Right ventricle myocardium superior (tissue), 1 donor: ENCODE measurements at regions not wholly inside any gene's neighbourhood (a gene's known extent, or its start where the extent isn't known, plus 50 kb on each side); places are given as distances from the start of the nearest gene placed in this dataset.
A peak's percentile ranks its signal among the peaks of the same experiment; 100 is the strongest.

Experiments used
- ATAC-seq: fragments of 200-7000 bp; cut with Tn5 transposase; one replicate; pipeline ENCODE4 v1.9.1; 2020; ENCODE audit warnings: mild to moderate bottlenecking; ENCODE audit not compliant: poor library complexity
- DNase-seq: peaks from one replicate; pipeline ENCODE4 v3.0.0-alpha.2; 2020
- intact Hi-C: fragments of 100-400 bp; cut with DNase I; formaldehyde crosslinking; loops from one replicate; pipeline ENCODE4 v1.11.2; 2022
- donor health status: DM: no; HTN: yes; CAD: no; lungs with severe emphysema.

DNA sequence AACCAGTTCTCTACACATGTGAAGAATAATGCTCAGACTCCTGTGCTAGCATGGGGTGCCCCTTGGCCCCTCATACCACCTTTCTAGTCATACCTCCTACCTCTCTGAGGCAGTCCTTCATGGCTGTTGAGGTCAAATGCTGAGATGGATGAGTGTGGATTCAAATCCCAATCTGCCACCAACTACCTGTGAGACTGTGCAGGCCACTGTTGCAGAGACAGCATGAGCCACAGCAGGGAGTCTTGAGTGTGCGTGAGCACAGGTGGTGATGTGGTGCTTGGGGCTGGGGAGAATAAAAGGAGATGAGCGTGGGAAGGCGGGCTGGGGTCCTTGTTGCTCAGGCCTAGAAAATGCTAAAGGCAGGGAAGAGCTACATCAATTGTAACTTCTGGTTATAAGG is 218.0 kb upstream of the E2F8 start:
- DNase-seq (no peak), ATAC-seq (no peak)
- intact Hi-C loops, result no loop called here

DNA sequence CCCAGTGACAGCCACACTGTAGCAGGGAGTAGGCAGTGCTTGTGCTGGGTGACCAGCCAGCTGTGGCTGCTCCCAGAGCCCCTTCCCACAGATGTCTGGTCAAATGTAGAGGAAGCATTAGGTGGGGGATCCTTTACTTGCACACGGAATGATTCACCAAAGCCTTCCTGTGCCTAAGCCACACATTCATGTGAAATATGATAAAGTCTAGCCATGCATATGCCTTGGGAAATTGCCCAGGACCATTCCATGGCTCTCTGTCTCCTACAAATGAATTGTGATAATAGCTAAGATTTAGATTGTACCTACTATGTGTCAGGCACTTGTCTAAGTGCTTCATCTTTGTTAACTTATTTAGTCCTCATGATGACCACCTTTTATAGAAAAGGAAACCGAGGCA is 217.5 kb upstream of the E2F8 start:
- intact Hi-C loops, result no loop called here
- DNase-seq, result no peak
- ATAC-seq, result no peak

DNA sequence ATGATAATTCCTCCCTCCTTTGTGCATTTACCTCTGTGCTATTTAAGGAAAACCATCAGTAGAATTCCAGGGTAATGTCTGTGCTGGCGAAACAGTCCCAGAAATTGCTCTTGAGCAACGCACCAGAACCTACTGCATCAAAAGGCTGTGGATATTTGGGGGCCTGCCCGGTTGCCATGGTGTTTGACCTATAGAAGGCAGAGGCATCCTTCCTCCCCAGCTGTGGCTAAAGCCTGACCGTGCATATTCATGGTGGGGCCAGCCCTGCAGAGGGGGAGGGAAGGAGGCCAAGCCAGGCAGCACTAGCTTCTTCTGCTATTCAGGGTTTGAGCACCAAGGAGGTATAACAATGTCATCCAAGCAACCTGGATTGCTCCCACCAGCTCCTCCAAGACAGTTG is 215.0 kb upstream of the E2F8 start:
- DNase-seq (peak; percentile 77), ATAC-seq (peak; percentile 57)
- intact Hi-C loops, result no loop called here

DNA sequence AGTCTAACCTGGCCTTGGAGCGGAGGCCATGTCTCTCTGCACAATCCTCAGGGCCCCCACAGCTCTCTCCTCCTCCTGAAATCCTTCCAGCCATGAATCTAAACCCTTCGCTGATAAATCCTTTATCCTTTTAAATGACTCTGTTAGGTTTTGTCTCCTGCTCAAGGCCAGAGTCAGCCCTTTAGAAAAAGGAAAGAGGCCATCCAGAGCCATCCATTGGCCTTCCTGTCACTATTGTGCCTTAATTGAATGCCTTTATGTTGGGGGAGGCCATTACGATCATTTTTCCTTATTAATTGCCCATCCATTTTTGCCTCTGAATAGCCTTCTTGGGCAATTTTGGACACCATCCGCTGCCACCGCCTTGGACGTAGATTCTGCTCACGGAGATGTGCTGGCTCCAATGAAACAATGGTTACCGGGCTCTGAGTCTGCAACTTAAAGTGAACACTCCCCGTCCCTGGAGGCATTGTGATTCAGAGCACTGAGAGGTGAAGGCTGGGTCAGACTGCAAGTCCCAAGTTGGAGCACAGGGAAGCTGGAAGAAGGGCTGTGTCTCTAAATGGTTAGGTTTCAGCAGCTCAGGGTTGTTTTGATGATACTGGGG is 213.0 kb upstream of the E2F8 start:
- DNase-seq, result no peak
- ATAC-seq, result no peak
- intact Hi-C loops, result no loop called here

DNA sequence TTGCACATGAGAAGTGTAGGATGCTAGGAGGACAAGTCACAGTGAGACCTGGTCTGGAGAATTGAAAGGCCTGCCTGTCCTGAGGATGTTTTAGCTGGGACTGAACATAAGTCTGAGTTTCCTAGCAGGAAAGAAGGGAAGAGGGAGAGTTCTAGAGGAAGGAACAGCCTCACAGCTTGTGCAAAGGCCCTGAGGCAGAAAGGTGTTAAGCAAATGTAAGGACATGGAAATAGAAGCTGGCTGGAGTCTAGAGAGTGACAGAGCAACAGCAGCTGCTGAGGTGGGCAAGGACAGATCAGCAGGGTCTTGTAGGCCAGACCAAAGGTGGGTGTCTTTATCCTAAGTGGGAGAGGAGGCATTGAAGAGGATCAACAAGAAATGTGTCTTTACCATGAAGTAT is 210.9 kb upstream of the E2F8 start:
- intact Hi-C loops, result no loop called here
- ATAC-seq, result no peak
- no peak for DNase-seq

DNA sequence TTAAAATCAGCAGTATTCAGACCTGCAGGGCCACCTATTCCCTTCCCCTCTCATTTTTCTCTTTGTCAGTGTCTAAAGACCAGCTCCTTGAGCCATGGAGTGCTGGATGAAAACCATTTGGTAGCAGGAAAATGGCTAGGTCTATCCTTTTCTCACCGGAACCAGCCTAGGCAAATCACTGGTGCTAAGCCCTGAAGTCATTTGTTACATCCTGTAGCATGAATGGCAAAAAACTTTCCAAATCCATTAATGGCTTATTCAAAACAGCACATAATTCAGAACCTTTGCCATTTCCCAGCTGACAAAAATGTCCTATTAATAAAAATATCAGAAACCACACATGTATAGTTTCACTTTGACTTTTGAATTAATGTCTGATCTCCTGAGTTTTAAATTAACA is 209.5 kb upstream of the E2F8 start:
- DNase-seq (no peak), ATAC-seq (no peak)
- intact Hi-C loops, result no loop called here

DNA sequence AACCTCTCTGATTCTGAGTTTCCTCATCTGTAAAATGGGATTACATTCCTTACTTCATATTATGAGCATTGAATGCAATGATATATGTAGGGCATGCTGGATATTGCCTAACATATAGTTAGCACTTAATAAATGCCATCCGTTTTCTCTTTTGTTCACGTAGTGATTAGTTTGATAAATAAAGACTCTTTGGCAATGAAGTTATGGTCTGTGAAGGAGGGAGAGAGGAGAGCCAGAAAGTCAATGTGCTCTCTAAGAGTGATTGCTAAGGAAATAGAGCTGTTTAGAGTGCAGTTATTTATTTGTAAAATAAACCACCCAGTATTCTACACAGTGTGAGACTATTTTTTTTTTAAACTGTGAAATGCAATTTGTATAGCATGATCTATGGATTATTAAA is 207.9 kb upstream of the E2F8 start:
- DNase-seq (no peak), ATAC-seq (no peak)
- intact Hi-C loops, result no loop called here

DNA sequence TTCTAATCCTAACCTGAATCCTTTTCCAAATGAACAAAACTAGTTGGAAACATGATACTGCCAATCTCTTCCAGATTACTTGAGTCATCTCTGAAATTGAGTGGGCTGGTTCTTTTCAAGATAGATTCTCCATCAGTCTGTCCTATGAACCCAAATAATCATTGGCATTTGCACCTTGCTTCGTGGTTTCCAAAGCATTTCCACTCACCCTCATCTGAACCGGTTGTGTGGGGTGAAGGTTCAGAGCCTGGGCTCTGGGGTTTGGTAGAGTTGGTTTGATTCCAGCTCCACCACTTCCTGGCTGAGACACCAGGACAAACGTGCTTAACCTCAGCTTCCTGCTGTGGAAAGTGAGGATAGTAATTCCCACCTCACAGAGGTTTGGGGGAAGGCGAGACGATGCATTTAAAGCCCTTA is 206.4 kb upstream of the E2F8 start:
- intact Hi-C loops, result no loop called here
- DNase-seq, result no peak
- ATAC-seq, result no peak

DNA sequence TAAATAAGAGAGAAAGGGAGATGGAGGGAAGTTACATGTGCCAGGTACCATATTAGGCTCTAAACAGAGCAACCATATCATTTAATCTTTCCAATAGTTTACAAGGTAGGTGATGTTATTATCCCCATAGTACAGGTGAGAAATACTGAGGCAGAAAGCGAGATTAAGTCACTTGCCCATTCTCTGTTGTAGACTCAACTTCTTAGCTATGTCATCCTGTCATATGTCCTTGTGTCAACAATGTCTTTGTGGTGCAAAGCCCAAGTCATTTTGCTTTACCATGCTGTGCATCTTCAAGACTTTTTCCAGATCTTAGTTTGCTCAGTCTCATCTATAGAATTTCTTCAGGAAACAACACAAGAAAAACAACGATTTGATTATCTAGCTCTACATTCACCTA is 205.0 kb upstream of the E2F8 start:
- DNase-seq (no peak), ATAC-seq (no peak)
- intact Hi-C loops, result no loop called here

DNA sequence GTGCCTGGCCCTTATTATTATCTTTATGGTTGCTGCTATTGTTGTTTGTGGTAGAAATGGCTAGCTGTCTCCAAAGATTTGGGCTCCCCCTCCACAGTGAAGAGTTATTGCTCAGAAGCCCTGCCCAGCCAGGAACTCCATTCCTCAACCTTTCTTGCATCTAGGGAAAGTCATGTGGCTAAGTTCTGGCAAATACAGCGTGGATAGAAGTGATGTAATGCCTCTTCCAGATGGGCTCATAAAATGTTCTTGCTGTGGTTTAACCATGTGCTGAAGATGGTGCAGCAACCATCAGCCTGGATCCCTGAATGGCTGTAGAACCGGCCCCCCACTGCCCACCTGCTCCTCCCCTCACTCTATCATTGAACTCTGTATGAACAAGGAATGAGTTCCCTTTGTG is 203.5 kb upstream of the E2F8 start:
- ATAC-seq, result no peak
- intact Hi-C loops, result no loop called here

DNA sequence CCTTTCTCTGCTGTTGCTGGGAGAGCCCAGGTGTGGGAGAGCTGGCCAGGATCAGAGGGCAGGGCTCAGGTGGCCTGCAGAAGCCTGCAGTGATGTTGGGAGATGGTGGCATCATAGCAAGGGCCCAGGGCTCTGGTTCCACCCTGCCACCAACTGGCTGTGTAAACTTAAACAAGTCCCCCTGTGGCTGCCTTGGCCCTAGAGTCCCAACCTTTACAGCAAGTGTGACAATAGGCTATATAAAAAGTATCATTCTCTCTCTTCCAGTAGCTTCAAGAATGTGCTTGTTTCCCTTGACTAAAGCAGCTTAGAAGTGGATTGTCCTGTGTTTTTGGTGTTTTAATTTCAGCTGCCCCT is 201.8 kb upstream of the E2F8 start:
- ATAC-seq (no peak), DNase-seq (no peak)
- intact Hi-C loops, result no loop called here

More for the DNA sequence above, 203.5 kb upstream of the E2F8 start:
- no peak for DNase-seq

DNA sequence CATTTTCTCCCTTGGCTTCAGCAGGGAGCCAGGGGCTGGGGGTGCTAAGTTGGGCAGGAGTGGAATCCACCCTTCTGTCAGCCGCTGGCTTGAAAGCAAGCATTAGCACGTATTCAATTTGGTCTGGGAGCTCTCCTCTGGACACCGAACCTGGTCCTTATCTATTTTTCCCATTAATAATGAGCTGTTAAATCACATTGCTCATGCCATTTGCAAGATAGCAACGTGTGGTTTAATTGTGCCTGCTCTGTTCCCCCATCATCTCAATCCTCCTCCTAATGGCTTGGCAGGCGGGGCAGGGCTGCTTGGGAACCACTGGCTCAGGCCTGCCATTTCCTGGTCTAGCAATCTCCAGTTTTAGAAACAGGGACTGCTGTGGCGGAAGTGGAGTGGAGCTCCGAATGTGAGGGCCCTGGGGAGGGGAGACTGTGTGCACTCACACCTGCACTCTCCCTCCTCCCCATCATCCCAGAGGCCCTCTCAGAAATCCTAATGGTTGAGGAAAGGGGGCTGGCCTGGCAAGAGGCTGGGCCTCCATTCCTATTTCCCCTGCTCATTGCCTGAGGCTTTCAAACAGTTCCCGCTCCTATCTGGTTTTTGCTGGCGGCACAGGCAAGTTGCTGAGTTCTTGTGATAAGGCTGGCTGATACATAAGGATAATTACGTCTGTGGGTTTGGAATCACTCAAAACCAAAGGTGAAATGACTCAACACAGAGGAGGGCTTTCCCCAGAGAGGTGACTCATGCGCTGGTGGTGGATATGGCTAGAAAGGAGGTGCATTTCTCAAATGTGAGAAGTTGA is 201.2 kb upstream of the E2F8 start:
- ATAC-seq, result peak; percentile 85
- DNase-seq, result peak; percentile 47
- intact Hi-C loops, result no loop called here

DNA sequence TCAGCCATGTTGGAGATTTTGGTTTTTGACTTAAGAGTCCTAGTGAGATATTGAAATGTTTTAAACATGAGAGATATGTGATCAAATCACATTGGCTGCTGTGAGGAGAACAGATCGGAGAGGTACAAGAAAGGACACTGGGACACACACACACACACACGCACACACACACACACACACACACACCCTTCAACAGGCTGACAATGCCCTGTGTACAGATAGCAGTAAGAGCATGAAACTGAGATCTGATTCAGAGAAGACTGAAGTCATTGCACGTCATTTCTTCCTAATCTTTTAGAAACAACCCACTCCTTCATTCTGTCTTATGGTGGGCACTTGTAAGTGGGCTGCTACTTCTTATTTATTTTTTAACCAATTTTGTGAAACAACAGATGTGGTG is 200.5 kb upstream of the E2F8 start:
- intact Hi-C loops, result no loop called here
- no peak for ATAC-seq
- DNase-seq, result no peak

DNA sequence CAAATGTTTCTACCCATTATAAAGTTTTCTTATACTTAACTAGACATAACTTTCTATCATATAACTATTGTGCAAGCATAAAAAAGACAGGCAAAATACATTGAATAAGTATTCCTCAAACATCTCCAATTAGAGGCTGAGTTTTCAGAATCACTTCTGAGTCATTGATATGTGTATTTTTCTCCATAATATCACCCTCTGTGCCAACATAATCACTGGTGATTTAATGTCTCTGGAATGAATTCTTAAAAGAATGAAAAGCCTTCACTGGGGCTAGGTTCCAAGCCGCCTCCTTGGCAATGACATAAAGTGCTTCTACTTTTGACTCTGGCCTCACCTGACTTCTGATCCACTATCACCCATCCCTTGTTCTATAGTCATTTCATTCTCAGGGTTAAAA is 197.0 kb upstream of the E2F8 start:
- no peak for DNase-seq
- intact Hi-C loops, result no loop called here
- no peak for ATAC-seq

DNA sequence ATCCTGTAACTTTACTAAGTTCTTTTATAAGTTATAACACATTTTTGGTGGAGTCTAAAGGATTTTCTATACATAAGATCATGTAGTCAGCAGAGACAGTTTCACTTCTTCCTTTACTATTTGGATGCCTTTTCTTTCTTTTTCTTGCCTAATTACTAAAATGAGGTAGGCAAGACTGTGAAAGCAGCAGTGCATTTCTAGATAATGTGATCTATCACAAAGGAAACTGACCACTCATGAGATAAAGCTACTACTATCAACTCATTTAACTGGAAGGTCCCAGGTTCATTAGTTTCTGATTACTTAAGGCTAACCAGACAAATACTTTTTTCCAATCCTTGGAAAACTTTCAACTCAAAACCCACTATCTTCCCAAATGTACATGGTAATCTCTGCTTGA is 196.2 kb upstream of the E2F8 start:
- intact Hi-C loops, result no loop called here
- DNase-seq, result no peak
- no peak for ATAC-seq

DNA sequence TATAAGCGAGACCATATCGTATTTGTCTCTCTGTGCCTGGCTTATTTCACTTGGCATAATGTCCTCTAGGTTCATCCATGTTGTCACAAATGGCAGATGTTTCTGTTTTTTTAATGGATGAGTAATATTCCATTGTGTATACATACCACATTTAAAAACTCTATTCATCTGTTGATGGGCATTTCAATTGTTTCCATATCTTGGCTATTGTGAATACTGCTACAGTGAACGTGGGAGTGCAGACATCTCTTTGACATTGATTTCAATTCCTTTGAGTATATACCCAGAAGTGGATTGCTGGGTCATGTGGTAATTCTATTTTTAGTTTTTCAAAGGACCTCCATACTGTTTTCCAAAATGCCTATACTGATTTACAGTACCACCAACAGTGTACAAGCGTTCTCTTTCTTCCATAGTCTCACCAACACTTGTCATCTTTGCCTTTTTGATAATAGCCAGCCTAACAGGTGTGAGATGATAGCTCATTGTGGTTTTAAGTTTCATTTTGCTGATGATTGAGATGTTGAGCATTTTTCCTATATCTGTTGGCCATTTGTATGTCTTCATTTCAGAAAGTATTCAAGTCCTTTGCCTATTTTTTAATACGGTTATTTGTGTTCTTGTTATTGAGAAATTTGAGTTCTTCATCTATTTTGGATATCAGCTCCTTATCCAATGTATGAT is 194.7 kb upstream of the E2F8 start:
- intact Hi-C loops, result no loop called here
- DNase-seq, result no peak
- no peak for ATAC-seq

DNA sequence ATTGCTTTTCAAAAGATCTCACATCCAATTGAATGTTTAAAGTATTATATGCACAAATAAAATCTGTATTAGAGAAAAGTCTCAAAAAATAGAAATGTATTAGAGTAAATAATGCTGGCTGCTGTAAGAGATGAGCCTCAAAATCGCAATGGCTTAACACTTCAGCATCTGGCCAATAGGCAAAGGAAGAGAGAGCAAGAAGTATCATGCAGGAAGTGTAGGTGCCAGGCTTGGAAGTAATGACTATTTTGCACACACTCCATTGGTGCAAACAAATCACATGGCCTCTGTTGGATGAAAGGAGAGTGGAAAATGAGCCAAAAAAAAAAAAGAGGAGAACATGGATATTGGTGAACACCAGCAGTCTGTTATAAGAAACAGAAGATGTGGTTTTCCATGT is 193.0 kb upstream of the E2F8 start:
- no peak for DNase-seq
- intact Hi-C loops, result no loop called here
- ATAC-seq, result no peak

DNA sequence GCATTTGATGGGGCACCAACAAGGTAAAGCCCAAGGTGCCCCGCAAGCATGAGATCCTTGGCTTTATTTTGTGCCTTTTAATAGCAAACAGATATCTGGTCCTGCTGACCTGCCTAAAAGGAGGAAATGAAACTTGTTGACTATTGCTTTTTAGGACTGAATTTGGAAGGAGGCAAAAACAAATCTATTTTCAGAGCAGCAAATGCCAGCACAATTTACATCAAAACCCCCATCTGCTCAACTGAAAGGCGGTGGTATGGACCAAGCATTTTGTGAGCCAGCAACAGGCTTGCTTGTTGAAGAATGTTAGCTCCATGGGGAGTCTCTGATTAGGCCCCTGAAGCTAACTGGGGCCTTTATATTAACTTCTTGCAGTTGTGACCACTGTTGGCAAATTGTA is 192.6 kb upstream of the E2F8 start:
- ATAC-seq, result peak; percentile 23
- no peak for DNase-seq
- intact Hi-C loops, result no loop called here

DNA sequence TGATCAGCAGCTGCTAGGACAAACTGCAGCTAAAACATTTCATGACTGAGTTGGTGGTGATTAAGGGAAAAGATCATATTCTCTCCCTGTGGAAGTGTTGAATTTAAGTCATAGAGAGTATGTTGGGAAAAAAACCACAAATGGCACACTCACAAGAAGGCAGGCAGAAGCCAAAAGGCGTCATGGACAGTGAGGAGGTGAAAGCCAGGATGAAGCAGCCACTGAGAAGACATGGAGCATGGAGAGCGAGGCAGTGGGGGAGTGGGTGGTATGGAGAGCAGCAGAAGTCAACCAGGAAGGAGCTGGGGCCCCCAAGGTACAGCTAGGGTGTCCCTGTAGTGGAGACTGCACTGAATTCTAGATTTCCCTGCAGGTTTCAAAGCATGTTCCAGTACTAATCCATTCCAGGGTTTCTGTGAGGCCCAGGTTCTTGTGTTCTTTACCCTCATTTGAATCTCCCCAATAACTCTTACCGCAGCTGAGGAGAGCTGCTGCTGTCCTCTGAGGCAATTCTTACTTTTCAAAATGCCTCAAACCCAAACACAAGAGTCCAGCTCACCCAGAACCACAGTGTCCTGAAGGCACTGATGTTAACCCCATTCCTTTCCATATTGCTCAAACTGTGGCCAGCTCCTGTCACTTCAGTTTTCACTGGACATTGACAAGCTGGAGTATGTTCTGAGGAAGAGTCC is 191.8 kb upstream of the E2F8 start:
- DNase-seq, result no peak
- intact Hi-C loops, result no loop called here
- no peak for ATAC-seq
